ENCODE measurements at regions not wholly inside any gene's neighbourhood (a gene's known extent, or its start where the extent isn't known, plus 50 kb on each side); places are given as distances from the start of the nearest gene placed in this dataset.

DNA sequence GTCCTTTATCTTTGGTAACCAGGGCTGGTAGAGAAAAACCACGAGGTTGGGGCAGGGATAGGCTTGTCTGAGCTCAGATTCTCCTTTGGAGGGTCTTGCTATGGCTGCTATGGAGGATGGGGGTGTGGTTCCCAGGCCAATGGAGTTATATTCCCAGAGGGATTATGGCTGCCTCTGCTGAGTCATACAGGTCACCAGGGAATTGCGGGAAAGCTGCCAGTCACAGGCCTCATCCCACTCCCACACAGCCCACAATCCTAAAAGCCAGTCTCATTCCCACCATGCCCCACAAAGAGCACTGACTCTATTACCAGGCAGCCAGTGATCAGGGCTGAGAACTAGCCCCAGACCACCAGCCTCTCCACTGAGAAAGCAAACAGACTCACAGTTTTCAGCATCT, 316.6 kb upstream of the TMEM229A start:
- H3K4me3 ChIP-seq (ENCODE audit: low read depth, low read length), result no peak overlapping the region
- TF ChIP-seq, protein P1, sequence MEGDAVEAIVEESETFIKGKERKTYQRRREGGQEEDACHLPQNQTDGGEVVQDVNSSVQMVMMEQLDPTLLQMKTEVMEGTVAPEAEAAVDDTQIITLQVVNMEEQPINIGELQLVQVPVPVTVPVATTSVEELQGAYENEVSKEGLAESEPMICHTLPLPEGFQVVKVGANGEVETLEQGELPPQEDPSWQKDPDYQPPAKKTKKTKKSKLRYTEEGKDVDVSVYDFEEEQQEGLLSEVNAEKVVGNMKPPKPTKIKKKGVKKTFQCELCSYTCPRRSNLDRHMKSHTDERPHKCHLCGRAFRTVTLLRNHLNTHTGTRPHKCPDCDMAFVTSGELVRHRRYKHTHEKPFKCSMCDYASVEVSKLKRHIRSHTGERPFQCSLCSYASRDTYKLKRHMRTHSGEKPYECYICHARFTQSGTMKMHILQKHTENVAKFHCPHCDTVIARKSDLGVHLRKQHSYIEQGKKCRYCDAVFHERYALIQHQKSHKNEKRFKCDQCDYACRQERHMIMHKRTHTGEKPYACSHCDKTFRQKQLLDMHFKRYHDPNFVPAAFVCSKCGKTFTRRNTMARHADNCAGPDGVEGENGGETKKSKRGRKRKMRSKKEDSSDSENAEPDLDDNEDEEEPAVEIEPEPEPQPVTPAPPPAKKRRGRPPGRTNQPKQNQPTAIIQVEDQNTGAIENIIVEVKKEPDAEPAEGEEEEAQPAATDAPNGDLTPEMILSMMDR (IDR thresholded peaks at IDR 0.05; ENCODE audit: low read depth, low read length), result no peak

DNA sequence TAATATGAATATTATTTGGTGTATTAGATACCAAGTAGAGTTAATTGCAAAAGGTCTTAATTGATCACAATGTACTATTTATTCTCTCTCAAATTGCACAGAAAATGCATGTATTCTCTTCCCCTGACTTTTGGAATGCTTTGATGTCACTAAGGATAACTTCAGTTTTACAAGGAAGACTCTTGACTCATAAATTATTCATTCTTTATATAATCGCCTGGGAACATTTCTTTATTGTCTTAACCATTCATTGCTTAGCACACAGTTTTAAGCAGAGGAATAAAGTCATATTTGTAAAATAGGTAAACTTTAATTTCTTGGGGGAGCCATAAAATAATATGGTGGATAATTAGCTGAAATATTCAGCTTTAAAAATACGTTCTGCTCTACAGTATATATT, 306.0 kb upstream of the TMEM229A start:
- TF ChIP-seq, protein P1 (IDR thresholded peaks at IDR 0.05; ENCODE audit: low read depth, low read length), result no peak
- no peak overlapping the region for H3K4me3 ChIP-seq (ENCODE audit: low read depth, low read length)

DNA sequence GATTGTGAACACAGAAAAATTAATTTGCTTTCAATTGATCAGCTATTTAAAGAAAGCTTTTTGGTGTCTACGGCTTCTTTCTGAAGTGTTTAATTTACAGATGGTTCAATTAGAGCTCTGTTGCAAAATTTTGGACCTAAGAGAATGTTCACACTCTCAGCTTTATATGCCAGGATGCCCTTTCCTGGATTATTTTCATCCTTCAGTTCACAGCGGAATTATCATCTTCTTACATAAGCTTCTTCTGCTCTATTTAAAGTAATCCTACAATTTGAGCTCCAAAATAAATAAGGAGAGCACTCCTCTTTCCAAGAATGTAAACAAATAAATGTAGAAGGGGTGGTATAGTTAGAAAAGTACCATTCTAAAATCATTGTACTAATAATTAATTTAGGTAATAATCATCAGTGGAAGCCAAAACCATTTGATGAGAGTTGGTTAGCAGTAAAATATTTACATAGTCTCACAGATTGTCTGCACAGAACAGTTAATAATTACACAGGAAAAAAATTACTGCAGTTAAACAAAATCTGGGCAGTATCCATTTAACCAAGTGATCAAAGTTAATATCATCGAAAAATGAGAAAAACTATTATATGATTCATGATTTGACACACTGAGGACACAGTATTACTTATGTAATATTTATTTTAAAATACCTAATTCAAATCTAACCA, 298.0 kb upstream of the TMEM229A start:
- TF ChIP-seq, protein P1 (IDR thresholded peaks at IDR 0.05; ENCODE audit: low read depth, low read length), result no peak
- no peak overlapping the region for H3K4me3 ChIP-seq (ENCODE audit: low read depth, low read length)

DNA sequence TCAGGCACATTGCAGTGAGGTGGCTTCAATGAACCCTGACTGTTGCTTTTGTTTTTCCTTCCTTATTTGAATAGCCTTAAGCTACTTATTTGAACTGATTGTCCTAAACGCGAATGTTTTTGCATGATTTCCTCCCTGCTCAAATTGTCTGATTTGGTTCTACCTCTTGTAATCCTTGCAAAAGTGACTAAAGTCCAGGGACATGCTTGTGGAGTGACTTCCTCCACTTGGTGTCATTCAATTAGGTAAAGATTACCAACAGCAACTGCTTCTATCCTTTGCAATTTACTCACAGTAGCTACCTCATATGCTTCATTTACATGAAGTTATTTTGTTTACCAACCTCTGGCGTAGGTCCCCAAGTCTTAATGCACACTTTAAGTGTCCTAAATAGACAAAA, 295.9 kb upstream of the TMEM229A start:
- TF ChIP-seq, protein P1 (IDR thresholded peaks at IDR 0.05; ENCODE audit: low read depth, low read length), result no peak
- H3K4me3 ChIP-seq (ENCODE audit: low read depth, low read length), result no peak overlapping the region

DNA sequence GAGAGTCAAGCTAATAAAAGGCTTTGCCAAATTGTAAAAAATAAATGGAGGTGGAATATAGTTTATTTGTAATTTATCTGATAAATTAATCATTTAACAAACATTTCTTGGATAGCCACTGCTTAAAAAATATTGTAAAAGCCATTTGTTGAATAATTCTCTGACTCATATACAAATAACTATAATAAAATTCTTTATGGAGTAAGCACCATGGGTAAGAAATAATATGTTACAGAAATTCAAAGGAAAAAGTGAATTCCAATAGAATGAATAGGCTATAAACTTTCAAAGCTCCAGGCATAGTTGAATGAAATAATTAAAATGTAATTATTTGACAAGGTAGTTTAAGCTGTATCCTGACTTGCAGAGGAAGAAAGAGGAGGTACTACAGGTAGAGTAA, 291.4 kb upstream of the TMEM229A start:
- TF ChIP-seq, protein P1 (IDR thresholded peaks at IDR 0.05; ENCODE audit: low read depth, low read length), result no peak
- H3K4me3 ChIP-seq (ENCODE audit: low read depth, low read length), result no peak overlapping the region

DNA sequence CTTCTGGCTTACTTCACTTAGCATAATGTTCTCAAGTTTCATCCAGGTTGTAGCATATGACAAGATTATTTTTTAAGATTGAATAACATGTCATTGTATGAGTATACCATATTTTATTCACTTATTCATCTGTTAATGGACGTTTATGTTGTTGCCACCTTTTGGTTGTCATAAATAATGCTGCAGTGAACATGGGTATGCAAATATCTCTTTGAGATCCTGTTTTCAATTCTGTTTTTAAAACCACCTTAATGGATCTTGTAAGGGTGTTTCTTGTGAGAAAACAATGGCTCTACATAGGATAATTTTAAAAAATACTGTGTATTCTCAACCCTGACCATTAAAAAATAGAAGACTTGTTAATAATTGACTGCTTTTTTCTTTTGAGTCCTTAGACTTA, 290.7 kb upstream of the TMEM229A start:
- TF ChIP-seq, protein P1 (IDR thresholded peaks at IDR 0.05; ENCODE audit: low read depth, low read length), result no peak
- no peak overlapping the region for H3K4me3 ChIP-seq (ENCODE audit: low read depth, low read length)

DNA sequence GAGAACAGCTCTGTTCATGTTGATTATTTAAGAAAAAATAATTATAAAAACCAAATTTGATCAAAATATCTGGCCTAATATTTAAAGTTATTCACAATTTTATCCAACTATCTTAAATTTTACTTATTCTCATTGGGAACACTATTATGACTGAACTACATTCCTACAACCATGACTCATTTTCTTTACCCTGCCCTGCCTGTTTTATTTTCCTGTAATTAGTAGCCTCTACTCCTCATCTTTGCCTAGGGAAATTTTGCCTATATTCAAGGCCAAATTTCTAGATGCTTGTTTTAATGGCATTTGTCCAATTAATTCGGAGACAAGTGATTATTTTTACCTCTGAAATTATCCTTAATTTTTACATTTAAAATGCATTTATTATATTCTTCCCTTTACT, 289.7 kb upstream of the TMEM229A start:
- TF ChIP-seq, protein P1 (IDR thresholded peaks at IDR 0.05; ENCODE audit: low read depth, low read length), result no peak

More for the DNA sequence above, 289.7 kb upstream of the TMEM229A start:
- H3K4me3 ChIP-seq (ENCODE audit: low read depth, low read length), result no peak overlapping the region
